H1 (cell line): ENCODE measurements at regions not wholly inside any gene's neighbourhood (a gene's known extent, or its start where the extent isn't known, plus 50 kb on each side); places are given as distances from the start of the nearest gene placed in this dataset.

Experiments used
- CTCF ChIA-PET: fragments of 300-600 bp; sonication (Branson Sonifier 250); formaldehyde crosslinking; loops from one replicate; lab custom pipeline; 2021; ENCODE audit not compliant: partially characterized antibody; lab: Charles Lee
- POLR2A ChIA-PET: fragments of 300-600 bp; sonication (Branson Sonifier 250); formaldehyde crosslinking; loops from one replicate; lab custom pipeline; 2021; ENCODE audit warnings: inconsistent platforms; ENCODE audit not compliant: partially characterized antibody; lab: Charles Lee
- DNase-seq, 2 experiments: peaks; one replicate each; pipeline versions ENCODE4 v3.0.0 to v3.0.0-alpha.2; 2010 to 2022; ENCODE audit warnings: low spot score in 2 of 2, low read depth in 1 of 2, mixed read lengths in 1 of 2
- FAIRE-seq: peaks from 2 replicates; lab custom pipeline; 2011; peaks lifted over from hg19 to GRCh38; lab: Jason Lieb, UNC
- H2AFZ ChIP-seq: 2 replicates; pipeline ENCODE4 v1.8.1; 2012; ENCODE audit warnings: low read length, inconsistent platforms
- H2AK5ac ChIP-seq: 2 replicates; pipeline ENCODE4 v1.6.1; 2013; ENCODE audit warnings: low read depth, low read length
- H2BK120ac ChIP-seq: replicated peaks from 2 replicates; pipeline ENCODE3; 2013; ENCODE audit warnings: low read depth, low read length, inconsistent platforms
- H2BK12ac ChIP-seq: 2 replicates; pipeline ENCODE4 v1.6.1; 2013; ENCODE audit warnings: low read depth, low read length
- H2BK15ac ChIP-seq: 2 replicates; pipeline ENCODE4 v1.6.1; 2013; ENCODE audit warnings: low read length
- H2BK20ac ChIP-seq: 2 replicates; pipeline ENCODE4 v1.6.1; 2013; ENCODE audit warnings: low read length
- H2BK5ac ChIP-seq: 2 replicates; pipeline ENCODE4 v1.6.1; 2013; ENCODE audit warnings: low read depth, low read length
- H3K14ac ChIP-seq: 2 replicates; pipeline ENCODE4 v1.6.1; 2013; ENCODE audit warnings: inconsistent platforms; ENCODE audit not compliant: insufficient read length
- H3K18ac ChIP-seq: 2 replicates; pipeline ENCODE4 v1.6.1; 2013; ENCODE audit warnings: low read length; ENCODE audit errors: extremely low read depth
- H3K23ac ChIP-seq: 2 replicates; pipeline ENCODE4 v1.6.1; 2013; ENCODE audit warnings: inconsistent platforms; ENCODE audit not compliant: insufficient read length
- H3K23me2 ChIP-seq: 2 replicates; pipeline ENCODE4 v1.6.1; 2013; ENCODE audit warnings: low read depth, low read length
- H3K27ac ChIP-seq: 2 replicates; pipeline ENCODE4 v1.6.1; 2011; ENCODE audit warnings: low read depth, low read length, inconsistent platforms
- H3K27me3 ChIP-seq, 4 experiments: replicated peaks in 1 of 4; 1 replicate in 1 of 4; 2 replicates in 3 of 4; pipeline versions ENCODE4 v1.6.1 to v1.8.1; 2011 to 2013; ENCODE audit warnings: low read length in 3 of 4, mild to moderate bottlenecking in 3 of 4, inconsistent platforms in 2 of 4, mixed read lengths in 2 of 4, moderate library complexity in 1 of 4; ENCODE audit not compliant: control insufficient read depth in 3 of 4, insufficient read depth in 3 of 4; ENCODE audit errors: extremely low read depth in 1 of 4
- H3K36me3 ChIP-seq, 4 experiments: 2 replicates each; pipeline versions ENCODE4 v1.6.1 to v1.8.1; 2011 to 2013; ENCODE audit warnings: mild to moderate bottlenecking in 4 of 4, low read length in 3 of 4, moderate library complexity in 2 of 4, control low read depth in 1 of 4, inconsistent platforms in 1 of 4; ENCODE audit not compliant: insufficient read depth in 4 of 4, control insufficient read depth in 2 of 4
- H3K4ac ChIP-seq: replicated peaks from 2 replicates; pipeline ENCODE3; 2013; ENCODE audit warnings: low read length, low read depth, mixed read lengths, inconsistent platforms; ENCODE audit not compliant: insufficient read length
- H3K4me1 ChIP-seq, 4 experiments: replicated peaks in 1 of 4; 1 replicate in 1 of 4; 2 replicates in 3 of 4; pipeline versions ENCODE4 v1.6.1 to v1.8.1; 2011 to 2013; ENCODE audit warnings: low read length in 3 of 4, inconsistent platforms in 2 of 4, mixed read lengths in 1 of 4; ENCODE audit not compliant: insufficient read depth in 4 of 4, control insufficient read depth in 3 of 4
- H3K4me2 ChIP-seq, 2 experiments: 2 replicates each; pipeline versions ENCODE4 v1.6.1 to v1.8.1; 2011 to 2013; ENCODE audit warnings: low read depth in 2 of 2, low read length in 2 of 2, control low read depth in 1 of 2, inconsistent platforms in 1 of 2, mild to moderate bottlenecking in 1 of 2; ENCODE audit not compliant: insufficient read depth in 1 of 2
- H3K4me3 ChIP-seq, 4 experiments: fragments of 200-600, 300-600 bp in 1 of 4; sonication (generic), shearing (Covaris generic), sonication (Bioruptor Twin) in 1 of 4; 2 replicates each; pipeline versions ENCODE4 v1.5.1 to v1.8.1; 2011 to 2016; ENCODE audit warnings: low read length in 4 of 4, low read depth in 3 of 4, control low read depth in 2 of 4, inconsistent platforms in 2 of 4, mild to moderate bottlenecking in 2 of 4, mixed read lengths in 1 of 4, moderate library complexity in 1 of 4; ENCODE audit not compliant: insufficient read depth in 2 of 4; ENCODE audit errors: extremely low read depth in 1 of 4
- H3K56ac ChIP-seq: replicated peaks from 2 replicates; pipeline ENCODE3; 2013; ENCODE audit warnings: low read depth, mild to moderate bottlenecking, mixed read lengths, low read length, inconsistent platforms; ENCODE audit not compliant: insufficient read length
- H3K79me1 ChIP-seq: 2 replicates; pipeline ENCODE4 v1.6.1; 2013; ENCODE audit warnings: low read depth, low read length, control low read depth
- H3K79me2 ChIP-seq, 2 experiments: 2 replicates each; pipeline versions ENCODE4 v1.6.1 to v1.8.1; 2012 to 2013; ENCODE audit warnings: low read length in 2 of 2, mild to moderate bottlenecking in 2 of 2, inconsistent platforms in 1 of 2; ENCODE audit not compliant: insufficient read depth in 2 of 2, control insufficient read depth in 1 of 2
- H3K9ac ChIP-seq, 4 experiments: replicated peaks in 1 of 4; 1 replicate in 1 of 4; 2 replicates in 3 of 4; pipeline versions ENCODE4 v1.6.1 to v1.8.1; 2011 to 2013; ENCODE audit warnings: low read depth in 3 of 4, low read length in 3 of 4, control low read depth in 2 of 4, mild to moderate bottlenecking in 2 of 4, moderate library complexity in 2 of 4, inconsistent platforms in 1 of 4; ENCODE audit errors: extremely low read depth in 1 of 4
- H3K9me3 ChIP-seq, 2 experiments: 2 replicates each; pipeline versions ENCODE4 v1.6.1 to v1.8.1; 2012 to 2013; ENCODE audit warnings: mild to moderate bottlenecking in 2 of 2, moderate library complexity in 2 of 2, control low read depth in 1 of 2, inconsistent platforms in 1 of 2, low read depth in 1 of 2, low read length in 1 of 2, mixed read lengths in 1 of 2; ENCODE audit not compliant: insufficient read depth in 2 of 2
- H4K20me1 ChIP-seq, 2 experiments: replicated peaks in 1 of 2; 2 replicates each; pipeline versions ENCODE3 to v1.8.1; 2011 to 2013; ENCODE audit warnings: inconsistent platforms in 2 of 2, low read length in 2 of 2, mild to moderate bottlenecking in 1 of 2; ENCODE audit not compliant: insufficient read depth in 2 of 2, control insufficient read depth in 1 of 2
- H4K5ac ChIP-seq: 2 replicates; pipeline ENCODE4 v1.6.1; 2013; ENCODE audit warnings: low read length, low read depth, mixed read lengths, inconsistent platforms; ENCODE audit not compliant: insufficient read length
- H4K8ac ChIP-seq: 2 replicates; pipeline ENCODE4 v1.8.0; 2013; ENCODE audit warnings: mild to moderate bottlenecking, moderate library complexity, low read length, inconsistent platforms; ENCODE audit not compliant: insufficient read depth; ENCODE audit errors: extremely low read depth
- H4K91ac ChIP-seq: replicated peaks from 2 replicates; pipeline ENCODE3; 2013; ENCODE audit warnings: low read length, mixed read lengths, inconsistent platforms; ENCODE audit not compliant: insufficient read length
- CBX5 ChIP-seq: fragments of 300-800, 300-1000 bp; sonication (generic); IDR thresholded peaks from 2 replicates; pipeline ENCODE4 v1.7.1; 2016; ENCODE audit warnings: antibody characterized with exemption, low read length, low read depth
- CEBPB ChIP-seq: IDR thresholded peaks from 2 replicates; pipeline ENCODE4 v1.6.1; 2012; ENCODE audit warnings: low read depth, low read length
- GTF2F1 ChIP-seq: IDR thresholded peaks from 2 replicates; pipeline ENCODE4 v1.6.1; 2012; ENCODE audit warnings: low read depth, low read length, improper control_type of control experiment, borderline replicate concordance
- JUN ChIP-seq: IDR thresholded peaks from 2 replicates; pipeline ENCODE4 v1.6.1; 2011; ENCODE audit warnings: low read depth, mild to moderate bottlenecking, improper control_type of control experiment, low read length
- NANOG ChIP-seq: IDR thresholded peaks from 2 replicates; pipeline ENCODE4 v1.6.1; 2011; ENCODE audit warnings: low read length, low read depth, mild to moderate bottlenecking, inconsistent platforms; ENCODE audit not compliant: insufficient read depth, poor library complexity, severe bottlenecking
- PHF8 ChIP-seq: fragments of 200-600 bp; sonication (generic); conservative IDR thresholded peaks from 2 replicates; pipeline ENCODE4 v1.7.1; 2012; ENCODE audit warnings: low read depth, mild to moderate bottlenecking, inconsistent platforms, low read length, moderate library complexity
- RFX5 ChIP-seq: IDR thresholded peaks from 2 replicates; pipeline ENCODE4 v1.6.1; 2011; ENCODE audit warnings: low read depth, low read length, improper control_type of control experiment, borderline replicate concordance
- SP1 ChIP-seq: IDR thresholded peaks from 2 replicates; pipeline ENCODE4 v1.6.1; 2011; ENCODE audit warnings: low read depth, low read length
- WGBS, 2 experiments: shearing (Covaris generic) in 1 of 2; methylation state at CpG; one replicate each; pipeline versions ENCODE4 v1.1.6 to v1.1.7; 2013 to 2015; ENCODE audit warnings: low lambda C conversion rate in 2 of 2, mixed read lengths in 2 of 2, inconsistent platforms in 1 of 2, low coverage in 1 of 2, missing lambda C conversion rate in 1 of 2; ENCODE audit not compliant: insufficient replicate concordance in 2 of 2, insufficient coverage in 1 of 2, insufficient read length in 1 of 2; ENCODE audit errors: extremely low coverage in 1 of 2, missing lambda C conversion rate in 1 of 2; 5-methylcytosine and 5-hydroxymethylcytosine counted together
- TF ChIP-seq, protein P1 (sequence below): IDR thresholded peaks from 2 replicates; pipeline ENCODE4 v1.6.1; 2011; ENCODE audit warnings: low read depth, mild to moderate bottlenecking, low read length; ENCODE audit not compliant: insufficient read depth

GRCh38 chr14:25757364-25757763, 707.4 kb upstream of the STXBP6 start:
- DNase-seq: peak in 1 of 2 experiments; percentile 43
- peak overlapping the region; percentile 94 for H2BK12ac ChIP-seq
- no peak overlapping the region for H3K56ac ChIP-seq
- H3K79me2 ChIP-seq: no peaks in the 10 kb centered on the region
- H3K9me3 ChIP-seq: no peaks in the 10 kb centered on the region
- H3K14ac ChIP-seq: no peak overlapping the region
- no peak overlapping the region for H2BK20ac ChIP-seq
- H2AFZ ChIP-seq: no peak overlapping the region
- peak overlapping the region in 1 of 2 experiments; percentile 53; a peak in 3 of 4 replicates for H3K4me2 ChIP-seq
- H3K4ac ChIP-seq: peak overlapping the region; percentile 28
- H4K8ac ChIP-seq: no peak overlapping the region
- peak overlapping the region; percentile 65 for H3K27ac ChIP-seq
- H2BK15ac ChIP-seq: no peak overlapping the region
- peak overlapping the region; percentile 96; the same call in 1 of the 2 replicates for H2BK5ac ChIP-seq
- no peak for FAIRE-seq
- H2BK120ac ChIP-seq: no peak overlapping the region
- CTCF ChIA-PET: no interaction called here
- H3K27me3 ChIP-seq: peaks cover 0 to 1% (median 0%) of the 10 kb centered on the region in 4 experiments; a peak in 1 of 7 replicates
- H4K20me1 ChIP-seq: no peaks in the 10 kb centered on the region
- H3K18ac ChIP-seq: no peak overlapping the region
- peak overlapping the region; percentile 55 for H4K5ac ChIP-seq
- peaks cover 4 to 9% (median 6%) of the 10 kb centered on the region in 4 experiments; a peak in 4 of 7 replicates for H3K4me1 ChIP-seq
- H3K4me3 ChIP-seq: peak overlapping the region in 1 of 4 experiments; percentile 23; a peak in 1 of 8 replicates
- H3K23ac ChIP-seq: no peak overlapping the region
- no peaks in the 10 kb centered on the region for H3K36me3 ChIP-seq
- no peak overlapping the region; a peak in 1 of 7 replicates for H3K9ac ChIP-seq
- no peaks in the 10 kb centered on the region for H3K23me2 ChIP-seq
- H2AK5ac ChIP-seq: no peak overlapping the region
- H4K91ac ChIP-seq: peak overlapping the region; percentile 86
- POLR2A ChIA-PET: no interaction called here
- WGBS, 2 experiments: 65% methylated on average over 3 of the region's 3 CpGs; no CpG with 5 or more reads in 1 of the 2 experiments
- H3K79me1 ChIP-seq: no peaks in the 10 kb centered on the region
- TF ChIP-seq, protein P1, sequence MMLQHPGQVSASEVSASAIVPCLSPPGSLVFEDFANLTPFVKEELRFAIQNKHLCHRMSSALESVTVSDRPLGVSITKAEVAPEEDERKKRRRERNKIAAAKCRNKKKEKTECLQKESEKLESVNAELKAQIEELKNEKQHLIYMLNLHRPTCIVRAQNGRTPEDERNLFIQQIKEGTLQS: no peak
- no peak for TF ChIP-seq CEBPB
- TF ChIP-seq JUN: no peak
- no peak for TF ChIP-seq NANOG
- TF ChIP-seq SP1: no peak
- TF ChIP-seq PHF8: no peak
- TF ChIP-seq GTF2F1: no peak
- no peak for TF ChIP-seq CBX5
- no peak for TF ChIP-seq RFX5
